ENCODE measurements at regions not wholly inside any gene's neighbourhood (a gene's known extent, or its start where the extent isn't known, plus 50 kb on each side); places are given as distances from the start of the nearest gene placed in this dataset.

- TF ChIP-seq E2F6 (IDR thresholded peaks at IDR 0.05) = no peak
- TF ChIP-seq CHD2 (IDR thresholded peaks at IDR 0.05; ENCODE audit: low read length) = no peak
Measured at GRCh38 chr1:222263791-222264190, 284.1 kb downstream of the HHIPL2 start (continued).

All from H1 (cell line).